ENCODE measurements at regions not wholly inside any gene's neighbourhood (a gene's known extent, or its start where the extent isn't known, plus 50 kb on each side); places are given as distances from the start of the nearest gene placed in this dataset.

- no peak overlapping the region for H3K27ac ChIP-seq (replicated peaks)
- H3K27me3 ChIP-seq (ENCODE audit: low read depth) = no peaks in the 10 kb centered on the region
Measured at GRCh38 chr16:51696376-51696775, 545.3 kb upstream of the SALL1 start.

GRCh38 chr16:51691109-51691508 is 540.0 kb upstream of the SALL1 start:
- Histone ChIP-seq H3K4me1 (no peaks in the 10 kb centered on the region), H3K4me3 (no peak overlapping the region), H3K27me3 (ENCODE audit: low read depth) (no peaks in the 10 kb centered on the region), H3K27ac (replicated peaks) (no peak overlapping the region), H3K9me3 (replicated peaks) (peaks cover 46% of the 10 kb centered on the region), H3K36me3 (no peaks in the 10 kb centered on the region)
- DNase-seq = no peak
- intact Hi-C loops (cut with micrococcal nuclease) = no loop called here
- no peak for TF ChIP-seq CTCF (IDR thresholded peaks at IDR 0.05; ENCODE audit: borderline replicate concordance)

More at GRCh38 chr16:51696376-51696775, 545.3 kb upstream of the SALL1 start:
- intact Hi-C loops (cut with micrococcal nuclease) = no loop called here
- TF ChIP-seq CTCF (IDR thresholded peaks at IDR 0.05; ENCODE audit: borderline replicate concordance) = no peak
- DNase-seq = no peak
- Histone ChIP-seq H3K36me3 (no peaks in the 10 kb centered on the region), H3K4me1 (no peaks in the 10 kb centered on the region), H3K4me3 (no peak overlapping the region), H3K9me3 (replicated peaks) (peaks cover 35% of the 10 kb centered on the region)

- TF ChIP-seq CTCF (IDR thresholded peaks at IDR 0.05; ENCODE audit: borderline replicate concordance) = no peak
- DNase-seq = no peak
- Histone ChIP-seq H3K27ac (replicated peaks) (no peak overlapping the region), H3K4me1 (no peaks in the 10 kb centered on the region), H3K36me3 (no peaks in the 10 kb centered on the region), H3K4me3 (no peak overlapping the region), H3K9me3 (replicated peaks) (peaks cover 4% of the 10 kb centered on the region), H3K27me3 (ENCODE audit: low read depth) (no peaks in the 10 kb centered on the region)
- intact Hi-C loops (cut with micrococcal nuclease) = no loop called here
Measured at GRCh38 chr16:51685498-51685897, 534.4 kb upstream of the SALL1 start.

- no peak overlapping the region for H3K27ac ChIP-seq (replicated peaks)
- no peaks in the 10 kb centered on the region for H3K27me3 ChIP-seq (ENCODE audit: low read depth)
- H3K4me1 ChIP-seq = no peaks in the 10 kb centered on the region
- H3K36me3 ChIP-seq = no peaks in the 10 kb centered on the region
- TF ChIP-seq CTCF (IDR thresholded peaks at IDR 0.05; ENCODE audit: borderline replicate concordance) = no peak
- DNase-seq = no peak
- intact Hi-C loops (cut with micrococcal nuclease) = no loop called here
- no peaks in the 10 kb centered on the region for H3K9me3 ChIP-seq (replicated peaks)
- H3K4me3 ChIP-seq = no peak overlapping the region
Measured at GRCh38 chr16:51683882-51684281, 532.8 kb upstream of the SALL1 start.

GRCh38 chr16:51682905-51683304 is 531.8 kb upstream of the SALL1 start:
- intact Hi-C loops (cut with micrococcal nuclease) = no loop called here
- Histone ChIP-seq H3K4me3 (no peak overlapping the region), H3K9me3 (replicated peaks) (no peaks in the 10 kb centered on the region), H3K4me1 (no peaks in the 10 kb centered on the region), H3K36me3 (no peaks in the 10 kb centered on the region), H3K27ac (replicated peaks) (no peak overlapping the region), H3K27me3 (ENCODE audit: low read depth) (no peaks in the 10 kb centered on the region)
- no peak for DNase-seq
- TF ChIP-seq CTCF (IDR thresholded peaks at IDR 0.05; ENCODE audit: borderline replicate concordance) = no peak

GRCh38 chr16:51674615-51675014 is 523.5 kb upstream of the SALL1 start:
- Histone ChIP-seq H3K36me3 (no peaks in the 10 kb centered on the region), H3K9me3 (replicated peaks) (no peaks in the 10 kb centered on the region), H3K27me3 (ENCODE audit: low read depth) (no peaks in the 10 kb centered on the region), H3K4me1 (no peaks in the 10 kb centered on the region), H3K27ac (replicated peaks) (no peak overlapping the region), H3K4me3 (no peak overlapping the region)
- DNase-seq = no peak
- intact Hi-C loops (cut with micrococcal nuclease) = no loop called here
- no peak for TF ChIP-seq CTCF (IDR thresholded peaks at IDR 0.05; ENCODE audit: borderline replicate concordance)

All from left ventricle myocardium inferior (tissue), 1 donor.